ENCODE measurements at regions not wholly inside any gene's neighbourhood (a gene's known extent, or its start where the extent isn't known, plus 50 kb on each side); places are given as distances from the start of the nearest gene placed in this dataset.

DNA sequence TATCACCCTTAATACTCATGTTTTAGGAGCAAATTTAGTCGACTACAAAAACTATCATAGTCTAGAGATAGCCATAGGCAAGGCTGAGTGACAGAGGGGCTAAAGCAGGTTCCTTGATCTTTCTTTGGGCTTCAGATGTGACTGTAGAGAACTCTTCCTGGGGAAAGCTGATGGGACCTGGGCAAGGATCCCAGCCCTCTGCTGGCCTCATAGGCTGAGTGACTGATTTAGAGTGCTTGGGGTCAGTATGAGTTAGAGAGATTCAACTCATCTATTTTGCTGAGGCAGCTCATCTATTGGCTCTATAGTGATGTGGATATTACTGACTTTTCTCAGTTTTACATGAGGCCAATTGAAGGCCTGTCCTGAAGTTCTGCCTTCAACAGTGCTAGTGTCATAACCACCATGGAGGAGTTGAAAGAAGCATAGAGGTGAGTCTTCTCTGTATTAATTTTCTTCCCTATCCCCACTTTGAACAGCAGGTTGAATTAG lies 81.6 kb downstream of the SAMD9 start:
- no peak for TF ChIP-seq CTCF (optimal IDR thresholded peaks at IDR 0.05 in 1 of 3, IDR thresholded peaks at IDR 0.05 in 1 of 3, conservative IDR thresholded peaks at IDR 0.05 in 1 of 3; ENCODE audit: extremely low read depth in 1 of 3, insufficient read depth in 2 of 3, low read length in 3 of 3)
- no peak for TF ChIP-seq EZH2 (IDR thresholded peaks at IDR 0.05; ENCODE audit: low read length)

Data from keratinocyte (primary cell).